Nephron (organoid): ENCODE measurements at regions not wholly inside any gene's neighbourhood (a gene's known extent, or its start where the extent isn't known, plus 50 kb on each side); places are given as distances from the start of the nearest gene placed in this dataset.

Experiments used
- H3K27ac Mint-ChIP-seq, 3 experiments: 2 replicates each; pipeline ENCODE4 v1.8.0; 2020; ENCODE audit warnings: mixed read lengths in 3 of 3, mild to moderate bottlenecking in 2 of 3, moderate library complexity in 1 of 3
- H3K27me3 Mint-ChIP-seq: 2 replicates; pipeline ENCODE4 v1.8.0; 2021; ENCODE audit warnings: low read depth, mild to moderate bottlenecking, moderate library complexity, mixed read lengths
- H3K36me3 Mint-ChIP-seq: 2 replicates; pipeline ENCODE4 v1.8.0; 2020; ENCODE audit warnings: low read depth, mixed read lengths
- H3K4me1 Mint-ChIP-seq: 2 replicates; pipeline ENCODE4 v1.8.0; 2020; ENCODE audit warnings: mixed read lengths
- H3K4me3 Mint-ChIP-seq, 3 experiments: 2 replicates each; pipeline ENCODE4 v1.8.0; 2020; ENCODE audit warnings: mild to moderate bottlenecking in 3 of 3, mixed read lengths in 3 of 3, moderate library complexity in 2 of 3
- H3K9me3 Mint-ChIP-seq: 2 replicates; pipeline ENCODE4 v1.8.0; 2020; ENCODE audit warnings: mixed read lengths
- CTCF ChIP-seq, 3 experiments: fragments of 200-600 bp; sonication (generic); IDR thresholded peaks; one replicate each; pipeline ENCODE4 v1.5.0; 2021; ENCODE audit warnings: antibody characterized with exemption in 3 of 3; ENCODE audit not compliant: unreplicated experiment in 3 of 3

GRCh38 chr14:97945631-97946030 is 1148.4 kb downstream of the VRK1 start:
- Mint-ChIP-seq H3K36me3 (no peaks in the 10 kb centered on the region), H3K4me3 (no peak overlapping the region), H3K27me3 (peaks cover 4% of the 10 kb centered on the region), H3K9me3 (peaks cover 3% of the 10 kb centered on the region), H3K27ac (no peak overlapping the region), H3K4me1 (no peaks in the 10 kb centered on the region)
- no peak for TF ChIP-seq CTCF (IDR thresholded peaks at IDR 0.05; ENCODE audit: unreplicated experiment in 3 of 3)

DNA sequence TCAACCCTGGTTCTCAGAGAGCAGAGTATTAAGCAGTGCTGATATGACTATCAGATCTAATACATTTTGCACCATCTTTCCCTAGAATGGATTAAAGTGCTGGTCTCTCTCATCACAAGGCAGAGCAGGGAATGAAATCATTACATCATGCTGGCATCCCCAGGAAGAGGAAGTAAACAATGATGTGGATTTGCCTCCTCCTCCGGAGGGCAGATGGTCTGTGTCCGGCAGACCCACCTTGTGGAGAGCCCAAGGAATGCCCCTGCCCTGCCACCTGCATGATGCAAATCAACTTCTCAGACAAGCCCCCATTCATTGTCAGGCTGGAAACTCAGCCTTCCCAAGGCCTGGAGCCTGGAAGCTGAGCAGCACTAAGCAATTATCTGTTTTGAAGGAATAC is 1149.1 kb downstream of the VRK1 start:
- Mint-ChIP-seq H3K9me3 (peaks cover 3% of the 10 kb centered on the region), H3K27me3 (peaks cover 4% of the 10 kb centered on the region), H3K36me3 (no peaks in the 10 kb centered on the region), H3K27ac (no peak overlapping the region), H3K4me1 (no peaks in the 10 kb centered on the region), H3K4me3 (no peak overlapping the region)
- TF ChIP-seq CTCF (IDR thresholded peaks at IDR 0.05; ENCODE audit: unreplicated experiment in 3 of 3), result no peak

GRCh38 chr14:97946641-97947040 is 1149.5 kb downstream of the VRK1 start:
- no peak for TF ChIP-seq CTCF (IDR thresholded peaks at IDR 0.05; ENCODE audit: unreplicated experiment in 3 of 3)
- H3K4me1 Mint-ChIP-seq, result no peaks in the 10 kb centered on the region
- no peak overlapping the region for H3K27ac Mint-ChIP-seq
- peaks cover 2% of the 10 kb centered on the region for H3K9me3 Mint-ChIP-seq
- H3K27me3 Mint-ChIP-seq, result peaks cover 4% of the 10 kb centered on the region
- no peaks in the 10 kb centered on the region for H3K36me3 Mint-ChIP-seq
- H3K4me3 Mint-ChIP-seq, result no peak overlapping the region

- Mint-ChIP-seq H3K36me3 (no peaks in the 10 kb centered on the region), H3K27me3 (peaks cover 4% of the 10 kb centered on the region), H3K4me1 (no peaks in the 10 kb centered on the region), H3K4me3 (no peak overlapping the region), H3K9me3 (no peaks in the 10 kb centered on the region), H3K27ac (no peak overlapping the region)
- no peak for TF ChIP-seq CTCF (IDR thresholded peaks at IDR 0.05; ENCODE audit: unreplicated experiment in 3 of 3)
These were observed 1151.7 kb downstream of the VRK1 start for GRCh38 chr14:97948841-97949240.

DNA sequence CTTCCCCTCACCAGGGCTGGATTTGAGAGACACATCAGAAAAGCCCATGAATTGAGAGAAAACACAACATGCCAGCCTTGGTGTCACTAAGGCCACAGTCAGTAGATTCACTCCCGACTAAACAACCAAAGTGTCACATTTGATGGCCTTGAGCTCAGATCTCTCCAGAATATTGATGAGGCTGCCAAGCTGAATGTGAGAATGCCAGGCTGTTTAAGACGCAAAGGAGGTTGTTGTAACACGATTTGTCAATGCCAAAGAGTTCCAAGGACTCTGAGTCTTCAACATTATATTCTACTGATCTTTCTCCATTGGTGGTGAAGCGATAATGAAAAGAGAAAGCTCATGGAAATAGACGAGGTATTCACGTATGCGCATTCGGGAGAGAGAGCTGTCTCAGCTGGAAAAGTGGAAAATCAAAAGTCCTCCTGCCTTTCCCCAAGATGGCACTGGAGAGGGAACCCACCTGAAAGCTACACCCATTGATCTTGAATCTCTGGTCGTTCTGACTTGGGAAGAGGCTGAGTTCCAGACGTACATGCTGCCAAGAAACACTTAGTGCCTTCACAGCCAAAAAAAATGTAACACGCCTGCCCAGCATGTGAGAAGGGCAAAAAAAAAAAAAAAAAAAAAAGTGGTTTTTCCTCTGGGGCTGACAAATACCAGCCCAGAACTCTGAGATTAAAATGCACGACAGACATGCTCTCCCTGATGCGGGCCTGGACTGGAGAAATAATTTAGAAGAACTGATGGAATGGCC is 1159.6 kb downstream of the VRK1 start:
- H3K4me1 Mint-ChIP-seq, result no peaks in the 10 kb centered on the region
- no peak overlapping the region for H3K27ac Mint-ChIP-seq
- peaks cover 8% of the 10 kb centered on the region for H3K9me3 Mint-ChIP-seq
- no peaks in the 10 kb centered on the region for H3K36me3 Mint-ChIP-seq
- TF ChIP-seq CTCF (IDR thresholded peaks at IDR 0.05; ENCODE audit: unreplicated experiment in 3 of 3), result no peak
- H3K4me3 Mint-ChIP-seq, result no peak overlapping the region
- peaks cover 7% of the 10 kb centered on the region for H3K27me3 Mint-ChIP-seq

- Mint-ChIP-seq H3K36me3 (no peaks in the 10 kb centered on the region), H3K4me1 (no peaks in the 10 kb centered on the region), H3K27ac (no peak overlapping the region), H3K27me3 (peaks cover 7% of the 10 kb centered on the region), H3K9me3 (peaks cover 8% of the 10 kb centered on the region), H3K4me3 (no peak overlapping the region)
- no peak for TF ChIP-seq CTCF (IDR thresholded peaks at IDR 0.05; ENCODE audit: unreplicated experiment in 3 of 3)
These were observed 1162.1 kb downstream of the VRK1 start for GRCh38 chr14:97959251-97959650.
